Neuronal stem cell (in vitro differentiated cells): ENCODE measurements at regions not wholly inside any gene's neighbourhood (a gene's known extent, or its start where the extent isn't known, plus 50 kb on each side); places are given as distances from the start of the nearest gene placed in this dataset.

ENCODE experiments used
- DNase-seq: peaks from one replicate; pipeline ENCODE4 v3.0.0-alpha.2; 2013; ENCODE audit warnings: low spot score
- H2AFZ ChIP-seq: one replicate; pipeline ENCODE4 v1.6.1; 2013; ENCODE audit warnings: mild to moderate bottlenecking, low read length, inconsistent platforms
- H2AK5ac ChIP-seq: 2 replicates; pipeline ENCODE4 v1.6.1; 2013; ENCODE audit warnings: low read depth, mild to moderate bottlenecking, inconsistent platforms, low read length, moderate library complexity, mixed read lengths
- H2BK120ac ChIP-seq: 2 replicates; pipeline ENCODE4 v1.6.1; 2013; ENCODE audit warnings: low read depth, mild to moderate bottlenecking, inconsistent platforms, low read length, moderate library complexity, mixed read lengths
- H2BK12ac ChIP-seq: one replicate; pipeline ENCODE4 v1.6.1; 2013; ENCODE audit warnings: low read length, inconsistent platforms
- H2BK15ac ChIP-seq: 2 replicates; pipeline ENCODE4 v1.6.1; 2013; ENCODE audit warnings: mild to moderate bottlenecking, low read length, inconsistent platforms, mixed read lengths
- H2BK5ac ChIP-seq: one replicate; pipeline ENCODE4 v1.6.1; 2013; ENCODE audit warnings: inconsistent platforms, mild to moderate bottlenecking, low read length, moderate library complexity
- H3K14ac ChIP-seq: one replicate; pipeline ENCODE4 v1.6.1; 2013; ENCODE audit warnings: low read length, inconsistent platforms
- H3K18ac ChIP-seq: 2 replicates; pipeline ENCODE4 v1.6.1; 2013; ENCODE audit warnings: low read length, inconsistent platforms
- H3K23ac ChIP-seq: 2 replicates; pipeline ENCODE4 v1.6.1; 2013; ENCODE audit warnings: low read depth, mild to moderate bottlenecking, mixed read lengths, low read length, inconsistent platforms; ENCODE audit not compliant: poor library complexity
- H3K27ac ChIP-seq: replicated peaks from 3 replicates; pipeline ENCODE4 v1.5.1; 2013; ENCODE audit warnings: low read length, inconsistent platforms
- H3K27me3 ChIP-seq, 3 experiments: 2 replicates each; pipeline ENCODE4 v1.6.1; 2013; ENCODE audit warnings: low read length in 3 of 3, mild to moderate bottlenecking in 2 of 3, inconsistent platforms in 1 of 3, low read depth in 1 of 3, mixed read lengths in 1 of 3, moderate library complexity in 1 of 3; ENCODE audit not compliant: control insufficient read depth in 3 of 3, insufficient read depth in 3 of 3
- H3K36me3 ChIP-seq, 2 donors: replicated peaks in 1 of 2; 2 replicates each; pipeline ENCODE4 v1.6.1; 2013; ENCODE audit warnings: low read length in 2 of 2; ENCODE audit not compliant: control insufficient read depth in 2 of 2, insufficient read depth in 2 of 2
- H3K4ac ChIP-seq: 2 replicates; pipeline ENCODE4 v1.6.1; 2013; ENCODE audit warnings: inconsistent platforms, mild to moderate bottlenecking, low read length, moderate library complexity
- H3K4me1 ChIP-seq, 2 donors: 1 replicate in 1 of 2; 2 replicates in 1 of 2; pipeline ENCODE4 v1.6.1; 2013; ENCODE audit warnings: low read length in 2 of 2, low read depth in 1 of 2; ENCODE audit not compliant: control insufficient read depth in 2 of 2, insufficient read depth in 1 of 2
- H3K4me2 ChIP-seq: one replicate; pipeline ENCODE4 v1.6.1; 2013; ENCODE audit warnings: mild to moderate bottlenecking, low read length, inconsistent platforms; ENCODE audit not compliant: insufficient read depth, poor library complexity, severe bottlenecking
- H3K4me3 ChIP-seq, 2 donors: 2 replicates each; pipeline ENCODE4 v1.5.1; 2013; ENCODE audit warnings: low read length in 2 of 2, mild to moderate bottlenecking in 2 of 2, inconsistent platforms in 1 of 2, moderate library complexity in 1 of 2
- H3K79me1 ChIP-seq: one replicate; pipeline ENCODE4 v1.6.1; 2013; ENCODE audit warnings: low read depth, mild to moderate bottlenecking, inconsistent platforms, low read length, moderate library complexity
- H3K9ac ChIP-seq: one replicate; pipeline ENCODE4 v1.6.1; 2013; ENCODE audit warnings: mild to moderate bottlenecking, low read depth, low read length, inconsistent platforms; ENCODE audit not compliant: poor library complexity
- H3K9me3 ChIP-seq, 2 donors: replicated peaks in 1 of 2; 2 replicates each; pipeline versions ENCODE3 to v1.6.1; 2013; ENCODE audit warnings: low read length in 2 of 2, mild to moderate bottlenecking in 2 of 2, inconsistent platforms in 1 of 2, low read depth in 1 of 2, mixed read lengths in 1 of 2, moderate library complexity in 1 of 2; ENCODE audit not compliant: control insufficient read depth in 2 of 2, insufficient read depth in 1 of 2
- H4K8ac ChIP-seq: one replicate; pipeline ENCODE4 v1.6.1; 2013; ENCODE audit warnings: low read depth, mild to moderate bottlenecking, inconsistent platforms, low read length, moderate library complexity
- H4K91ac ChIP-seq: one replicate; pipeline ENCODE4 v1.6.1; 2013; ENCODE audit warnings: low read length, low read depth, mild to moderate bottlenecking, inconsistent platforms; ENCODE audit not compliant: poor library complexity
- WGBS, 2 donors: extraction: QIAGEN DNeasy Blood & Tissue Kit; methylation state at CpG; one replicate each; pipeline ENCODE4 v1.1.7; 2013; ENCODE audit warnings: missing lambda C conversion rate in 2 of 2, mixed read lengths in 1 of 2; ENCODE audit not compliant: insufficient read length in 2 of 2, insufficient replicate concordance in 1 of 2; ENCODE audit errors: extremely low coverage in 2 of 2; 5-methylcytosine and 5-hydroxymethylcytosine counted together

GRCh38 chr5:158465086-158465972 is 606.4 kb upstream of the CLINT1 start:
- H3K27ac ChIP-seq = no peak overlapping the region
- no peak overlapping the region for H2BK12ac ChIP-seq
- H3K27me3 ChIP-seq = peaks cover 0 to 7% (median 0%) of the 10 kb centered on the region in 3 experiments
- no peaks in the 10 kb centered on the region for H3K36me3 ChIP-seq
- DNase-seq = no peak
- no peak overlapping the region for H2BK120ac ChIP-seq
- no peak overlapping the region for H4K91ac ChIP-seq
- no peak overlapping the region for H2BK15ac ChIP-seq
- no peak overlapping the region for H3K4me2 ChIP-seq
- no peaks in the 10 kb centered on the region for H3K79me1 ChIP-seq
- no peak overlapping the region for H4K8ac ChIP-seq
- no peak overlapping the region for H3K4ac ChIP-seq
- no peak overlapping the region for H2AK5ac ChIP-seq
- no peak overlapping the region for H3K14ac ChIP-seq
- no peak overlapping the region for H3K9ac ChIP-seq
- H2AFZ ChIP-seq = no peak overlapping the region
- H2BK5ac ChIP-seq = no peak overlapping the region
- H3K9me3 ChIP-seq = no peaks in the 10 kb centered on the region
- no CpG with 5 or more reads among the region's 6 CpGs for WGBS, 2 donors
- no peak overlapping the region for H3K4me3 ChIP-seq
- no peak overlapping the region for H3K23ac ChIP-seq
- H3K4me1 ChIP-seq = no peaks in the 10 kb centered on the region
- no peak overlapping the region for H3K18ac ChIP-seq

DNA sequence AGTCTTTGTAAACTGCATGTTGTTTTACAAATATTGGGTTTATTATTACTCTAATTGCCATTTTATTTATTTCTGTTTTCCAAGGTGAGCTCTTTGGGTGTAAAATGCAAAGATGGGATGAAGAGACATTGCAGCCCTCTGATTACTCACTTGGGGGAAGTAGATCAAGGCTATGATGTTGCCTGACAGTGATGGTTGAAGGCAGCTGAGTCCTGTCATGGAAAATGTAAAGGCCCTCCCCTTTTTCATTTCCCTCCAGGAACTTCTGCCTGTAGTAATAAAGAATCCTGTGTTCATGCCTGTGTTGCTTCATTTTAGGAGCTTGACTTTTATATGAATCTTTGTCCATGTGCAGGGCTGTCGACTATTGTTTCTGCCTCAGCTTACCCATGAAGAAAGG is 605.4 kb upstream of the CLINT1 start:
- Histone ChIP-seq H3K9me3 (no peaks in the 10 kb centered on the region), H3K27ac (no peak overlapping the region), H2AK5ac (no peak overlapping the region), H4K91ac (no peak overlapping the region), H3K79me1 (no peaks in the 10 kb centered on the region), H3K4me1 (no peaks in the 10 kb centered on the region), H2BK12ac (no peak overlapping the region), H2BK15ac (no peak overlapping the region), H2AFZ (no peak overlapping the region), H3K14ac (no peak overlapping the region), H3K4me2 (no peak overlapping the region), H3K4ac (no peak overlapping the region), H3K23ac (no peak overlapping the region), H2BK120ac (no peak overlapping the region), H3K36me3 (no peaks in the 10 kb centered on the region), H3K18ac (no peak overlapping the region), H3K4me3 (no peak overlapping the region), H2BK5ac (no peak overlapping the region), H3K27me3 (peaks cover 0 to 7% (median 0%) of the 10 kb centered on the region in 3 experiments), H3K9ac (no peak overlapping the region), H4K8ac (no peak overlapping the region)
- WGBS, 2 donors = no CpG with 5 or more reads among the region's 1 CpG
- DNase-seq = no peak

- Histone ChIP-seq H3K9ac (no peak overlapping the region), H3K23ac (no peak overlapping the region), H3K18ac (no peak overlapping the region), H3K4ac (no peak overlapping the region), H3K4me3 (no peak overlapping the region), H3K27me3 (peaks cover 0 to 7% (median 0%) of the 10 kb centered on the region in 3 experiments), H3K4me1 (no peaks in the 10 kb centered on the region), H3K36me3 (no peaks in the 10 kb centered on the region), H3K79me1 (no peaks in the 10 kb centered on the region), H2BK5ac (no peak overlapping the region), H3K4me2 (no peak overlapping the region), H2BK120ac (no peak overlapping the region), H2BK15ac (no peak overlapping the region), H2AFZ (no peak overlapping the region), H3K27ac (no peak overlapping the region), H3K14ac (no peak overlapping the region), H4K91ac (no peak overlapping the region), H3K9me3 (no peaks in the 10 kb centered on the region), H2AK5ac (no peak overlapping the region), H2BK12ac (no peak overlapping the region), H4K8ac (no peak overlapping the region)
- no CpG with 5 or more reads among the region's 4 CpGs for WGBS, 2 donors
- no peak for DNase-seq
Observed at GRCh38 chr5:158463938-158464337, 605.0 kb upstream of the CLINT1 start.

- Histone ChIP-seq H2BK15ac (no peak overlapping the region), H4K8ac (no peak overlapping the region), H3K4me3 (no peak overlapping the region), H3K79me1 (no peaks in the 10 kb centered on the region), H3K36me3 (no peaks in the 10 kb centered on the region), H3K27ac (no peak overlapping the region), H3K4me1 (no peaks in the 10 kb centered on the region), H2BK120ac (no peak overlapping the region), H2AK5ac (no peak overlapping the region), H3K14ac (no peak overlapping the region), H3K9ac (no peak overlapping the region), H3K4ac (no peak overlapping the region), H2BK5ac (no peak overlapping the region), H3K4me2 (no peak overlapping the region), H3K9me3 (no peaks in the 10 kb centered on the region), H2AFZ (no peak overlapping the region), H2BK12ac (no peak overlapping the region), H3K23ac (no peak overlapping the region), H3K27me3 (peaks cover 0 to 7% (median 0%) of the 10 kb centered on the region in 3 experiments), H3K18ac (no peak overlapping the region), H4K91ac (no peak overlapping the region)
- no CpG with 5 or more reads among the region's 1 CpG for WGBS, 2 donors
- no peak for DNase-seq
Observed at GRCh38 chr5:158463188-158463587, 604.2 kb upstream of the CLINT1 start.
